ENCODE measurements at regions not wholly inside any gene's neighbourhood (a gene's known extent, or its start where the extent isn't known, plus 50 kb on each side); places are given as distances from the start of the nearest gene placed in this dataset.

DNA sequence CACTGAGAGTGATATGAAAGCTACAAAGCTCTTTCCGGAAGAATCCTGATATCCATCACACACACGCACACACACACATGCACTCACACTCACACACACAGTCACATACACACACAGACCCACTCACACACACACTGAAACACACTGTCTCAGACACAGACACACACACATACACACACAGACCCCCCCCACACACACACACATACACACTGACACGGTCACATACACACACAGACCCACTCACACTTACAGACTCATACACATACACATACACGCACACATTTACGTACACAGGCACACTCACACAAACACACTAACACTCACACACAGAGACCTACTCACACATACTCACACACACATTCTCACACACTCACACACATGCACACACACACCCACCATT lies 58.6 kb downstream of the LIG4 start:
- no peak for DNase-seq (ENCODE audit: low read depth)

DNA sequence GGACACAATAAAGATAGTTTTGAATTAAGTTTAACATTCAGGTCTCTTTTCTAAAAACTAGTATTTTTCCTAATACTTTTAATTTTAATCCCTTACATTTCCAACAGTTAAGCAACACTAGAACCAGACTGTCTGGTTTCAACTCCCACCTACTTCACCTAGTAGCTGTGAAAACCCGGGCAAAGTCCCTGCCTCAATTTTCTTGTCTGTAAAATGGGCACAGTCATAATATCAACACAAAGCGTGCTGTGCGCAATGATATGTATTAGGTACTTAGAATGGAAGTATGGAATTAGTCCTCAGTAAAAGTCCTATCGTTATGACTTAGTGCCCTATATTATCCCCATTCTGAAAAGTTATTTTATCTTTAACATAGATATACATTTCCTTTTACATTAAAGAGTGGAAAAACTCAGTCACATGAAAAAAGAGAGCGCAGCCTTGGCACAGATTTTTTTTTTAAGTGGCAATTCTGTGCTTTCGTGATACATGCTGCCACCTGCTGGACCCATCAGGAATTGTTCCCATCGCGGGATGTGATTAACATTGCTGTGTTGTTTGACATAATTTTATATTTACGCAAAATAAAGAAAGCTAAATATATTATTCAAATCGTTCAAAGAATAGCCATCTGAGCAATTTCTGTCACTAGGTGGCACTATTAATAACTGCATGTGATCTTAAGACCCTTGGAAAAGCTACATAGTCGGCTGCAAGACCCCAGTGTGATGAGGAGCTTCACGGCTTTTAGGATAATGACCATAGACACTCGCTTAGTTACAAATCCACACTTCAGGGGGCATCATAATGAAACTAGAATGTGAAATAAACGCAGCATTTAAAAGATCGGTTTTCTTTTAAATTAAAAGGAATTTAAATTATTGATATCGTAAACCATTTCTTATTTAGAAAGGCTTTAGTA lies 59.9 kb downstream of the LIG4 start:
- DNase-seq (ENCODE audit: low read depth) = peak; percentile 33

DNA sequence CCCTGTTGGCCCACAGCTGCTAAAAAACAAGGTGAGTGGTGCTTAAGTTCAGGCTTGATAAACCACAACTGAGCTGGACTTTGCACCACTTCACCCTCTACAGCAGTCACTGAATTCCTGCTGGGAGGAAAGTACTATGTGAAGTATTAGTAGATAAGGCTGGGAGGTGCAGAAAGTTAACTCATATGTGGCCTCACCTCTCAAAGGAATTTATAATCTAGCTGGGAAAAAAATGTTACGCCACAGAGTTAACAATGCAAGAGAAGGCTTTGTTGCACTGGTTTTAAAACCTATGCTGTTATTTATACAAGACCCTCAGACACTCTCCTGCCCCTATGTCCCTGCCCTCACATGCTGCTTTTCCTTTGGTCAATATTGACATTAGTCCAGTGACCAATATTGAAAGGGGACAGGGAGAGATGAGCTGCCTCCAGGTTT lies 60.9 kb downstream of the LIG4 start:
- DNase-seq (ENCODE audit: low read depth) = no peak

DNA sequence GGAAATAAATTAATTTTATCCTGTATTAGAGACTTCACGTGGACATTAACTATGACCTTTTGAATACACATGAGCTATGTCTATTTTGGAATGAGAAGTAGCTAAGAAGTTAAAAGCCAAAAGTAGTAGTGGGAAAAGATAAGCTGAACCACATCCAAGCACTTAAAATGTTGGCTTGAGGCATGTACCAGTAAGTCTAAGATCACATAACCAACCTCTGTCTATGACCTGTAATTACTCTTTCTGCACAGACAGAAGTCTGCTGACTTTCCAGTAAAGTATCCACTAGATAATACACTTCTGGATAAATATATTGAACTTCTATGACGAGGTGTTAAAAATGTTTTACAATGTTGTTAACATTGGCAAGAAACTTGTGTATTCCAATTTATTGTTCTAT lies 68.7 kb downstream of the LIG4 start:
- no peak for DNase-seq (ENCODE audit: low read depth)

DNA sequence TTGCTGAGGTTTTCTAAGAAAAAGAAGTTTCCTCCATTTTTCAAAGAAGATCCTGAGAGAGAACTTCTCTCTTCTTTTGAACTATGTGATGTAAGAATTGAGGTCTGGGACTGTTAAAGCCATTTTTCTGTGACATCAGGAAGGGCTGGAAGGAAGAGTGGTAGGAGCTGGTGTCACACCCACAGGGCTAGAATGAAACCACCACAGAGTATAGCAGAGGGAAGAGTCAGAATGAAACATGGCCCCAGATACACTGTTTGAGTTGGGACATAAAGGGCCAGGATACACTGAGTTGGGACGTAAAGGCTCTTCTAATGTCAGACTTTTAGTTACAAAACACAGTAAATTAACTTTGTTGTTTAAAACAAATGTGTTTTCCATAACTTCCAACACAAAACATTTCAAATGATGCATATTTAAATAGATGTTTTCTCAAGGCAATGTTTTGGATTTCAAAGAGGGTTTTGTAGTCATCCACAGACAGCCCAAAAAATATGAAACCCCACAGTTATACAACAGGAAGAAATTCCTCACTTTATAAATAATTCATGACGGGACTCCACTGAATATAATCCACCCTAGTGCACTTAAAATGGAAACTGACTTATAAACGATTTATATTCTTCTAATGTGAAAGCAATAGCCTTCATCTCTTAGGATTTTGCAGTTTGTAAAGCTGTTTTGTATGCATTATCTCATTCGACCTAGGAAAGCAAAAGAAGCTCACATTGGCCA lies 72.5 kb downstream of the LIG4 start:
- no peak for DNase-seq (ENCODE audit: low read depth)

DNA sequence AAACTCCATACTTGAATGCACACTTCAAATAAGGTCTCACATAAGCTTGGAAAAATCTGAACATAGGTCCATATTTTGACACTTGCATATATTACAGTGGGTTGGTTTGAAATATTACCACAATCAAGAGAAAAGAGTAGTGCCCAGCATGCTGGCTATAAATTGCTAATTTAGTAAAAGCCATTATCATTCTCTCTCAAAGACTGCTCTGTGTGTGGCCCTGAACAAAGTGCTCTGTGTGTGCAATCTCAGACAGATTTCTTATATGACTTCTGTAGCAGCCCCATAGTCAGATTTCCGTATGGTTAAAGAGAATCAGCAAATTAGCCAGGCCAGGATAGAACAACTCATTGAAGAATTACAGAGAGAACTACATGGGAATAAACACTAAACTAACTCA lies 78.2 kb downstream of the LIG4 start:
- DNase-seq (ENCODE audit: low read depth) = no peak

DNA sequence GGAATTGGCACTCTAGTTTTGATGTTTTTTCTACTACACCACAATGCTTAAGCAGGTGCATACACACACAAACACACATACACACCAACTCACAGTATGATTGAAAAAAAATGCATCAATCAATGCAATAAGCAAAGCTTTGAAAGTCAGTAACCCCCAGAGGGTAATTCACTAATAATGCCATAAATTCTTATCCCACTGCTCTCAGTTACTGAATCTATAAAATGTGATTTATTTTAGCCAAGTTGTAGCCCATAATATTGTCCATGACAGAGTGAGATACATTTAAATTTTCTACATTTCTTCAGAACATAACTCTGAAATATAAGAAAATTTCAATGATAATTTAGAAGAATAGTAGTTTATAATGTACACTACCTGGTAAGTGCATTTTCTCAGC lies 87.9 kb downstream of the LIG4 start:
- no peak for DNase-seq (ENCODE audit: low read depth)

DNA sequence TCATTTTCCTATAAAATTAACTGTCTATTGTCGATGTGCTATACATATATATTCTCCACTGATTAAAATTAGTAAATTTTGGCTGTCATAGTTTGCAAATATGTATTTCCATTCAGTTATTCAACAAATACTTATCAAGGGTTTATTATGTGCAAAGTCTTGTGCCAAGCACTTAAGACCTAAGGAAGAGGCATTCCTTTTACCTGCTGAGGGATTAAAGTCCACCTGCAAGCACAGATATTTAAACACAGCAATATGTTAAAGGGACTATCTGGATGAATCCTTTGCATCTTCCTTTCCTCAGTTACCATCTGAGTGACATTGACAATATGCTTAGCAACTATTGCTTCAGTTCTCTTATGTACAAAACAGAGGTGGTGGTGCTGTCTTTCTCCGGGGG lies 89.3 kb downstream of the LIG4 start:
- no peak for DNase-seq (ENCODE audit: low read depth)

DNA sequence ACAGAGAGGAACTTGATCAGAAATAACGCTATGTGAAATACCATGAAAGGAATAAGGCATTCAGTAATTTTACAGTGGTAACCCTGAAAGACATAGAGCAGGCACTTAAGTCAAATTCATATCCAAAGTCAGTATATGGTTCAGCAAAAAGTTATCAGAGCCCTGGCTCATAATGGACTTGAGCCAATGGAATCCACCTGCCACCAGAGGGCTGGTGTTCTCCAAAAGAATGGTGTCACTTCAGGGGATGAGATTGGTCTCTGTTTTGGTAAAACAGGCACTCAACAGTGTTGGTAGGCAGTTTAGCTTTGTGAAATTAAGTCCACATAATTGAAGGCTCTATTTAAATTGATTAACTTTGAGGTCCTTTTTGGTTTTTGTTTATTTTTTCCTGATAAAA lies 93.9 kb downstream of the LIG4 start:
- no peak for DNase-seq (ENCODE audit: low read depth)

DNA sequence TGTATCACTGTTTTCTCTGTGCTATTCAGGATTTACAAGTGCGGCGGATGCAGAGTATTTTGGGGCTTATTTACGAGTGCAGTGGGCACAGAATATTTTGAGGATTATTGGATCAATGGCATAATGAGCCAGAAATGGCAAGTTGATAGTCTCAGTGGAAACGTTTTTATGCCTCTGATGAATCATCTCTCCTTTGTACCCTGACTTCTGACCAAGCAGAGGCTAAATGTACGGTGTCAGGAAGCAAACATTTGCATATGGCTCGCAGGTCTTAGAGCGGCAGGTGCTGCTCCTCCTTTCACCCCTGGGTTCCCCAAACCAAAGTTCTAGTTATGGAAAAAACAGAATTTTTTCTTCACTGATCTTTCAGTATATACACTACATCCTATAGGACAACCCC lies 94.5 kb downstream of the LIG4 start:
- DNase-seq (ENCODE audit: low read depth) = no peak

DNA sequence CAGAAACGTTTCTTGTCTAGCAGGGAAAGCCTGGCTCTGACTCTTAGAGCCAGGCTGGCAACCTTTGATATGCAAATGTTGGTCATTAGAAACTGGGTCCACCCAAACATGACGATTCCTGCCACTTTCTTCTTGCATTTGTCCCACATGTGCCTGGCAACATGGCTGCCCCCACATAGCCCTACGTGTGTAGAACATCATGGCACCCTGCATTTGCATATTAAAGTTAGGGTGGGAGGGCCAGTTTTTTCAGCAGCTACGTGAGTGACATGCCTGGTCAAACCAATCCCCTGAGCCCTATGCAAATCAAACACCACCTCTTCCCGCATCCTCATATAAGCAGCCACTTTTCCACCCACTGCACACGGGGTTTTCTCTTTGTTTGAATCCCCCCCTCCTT lies 95.0 kb downstream of the LIG4 start:
- no peak for DNase-seq (ENCODE audit: low read depth)

DNA sequence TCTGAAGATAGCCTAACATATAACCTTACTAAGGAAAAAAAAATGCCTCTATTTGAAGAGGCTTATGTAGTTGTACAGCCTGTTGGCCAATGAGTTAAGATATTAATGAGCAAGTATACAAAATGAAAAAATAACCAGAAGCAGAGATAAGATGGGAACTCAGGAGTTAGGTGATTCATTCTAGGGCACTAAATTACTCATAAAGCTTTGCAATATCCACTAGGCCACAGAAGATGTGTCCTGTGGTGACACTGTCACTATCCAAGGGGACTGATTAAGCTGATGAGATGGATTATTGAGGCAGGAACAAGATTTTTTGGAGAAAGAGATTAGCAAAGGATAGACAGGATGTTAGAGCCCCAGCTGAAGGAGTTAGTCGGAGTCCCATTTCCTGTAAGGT lies 99.6 kb downstream of the LIG4 start:
- DNase-seq (ENCODE audit: low read depth) = no peak

DNA sequence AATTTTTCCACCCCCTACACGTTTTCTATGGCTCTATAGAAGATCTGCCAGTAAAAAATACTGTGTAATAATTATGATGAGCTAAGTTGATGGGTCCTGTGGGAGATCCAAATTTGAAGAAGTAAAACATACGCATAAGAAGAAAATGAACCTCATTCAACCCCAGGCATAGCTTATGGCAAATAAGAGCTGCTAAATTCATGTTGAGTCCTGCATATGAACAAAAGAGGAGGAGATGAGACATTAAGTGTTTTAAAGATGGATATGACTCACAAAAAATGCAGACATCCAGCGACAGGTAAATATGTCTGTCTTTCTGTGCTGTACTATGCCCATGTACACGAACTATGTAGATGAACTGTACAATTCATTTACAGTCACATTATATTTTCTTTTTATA lies 101.9 kb downstream of the LIG4 start:
- no peak for DNase-seq (ENCODE audit: low read depth)

DNA sequence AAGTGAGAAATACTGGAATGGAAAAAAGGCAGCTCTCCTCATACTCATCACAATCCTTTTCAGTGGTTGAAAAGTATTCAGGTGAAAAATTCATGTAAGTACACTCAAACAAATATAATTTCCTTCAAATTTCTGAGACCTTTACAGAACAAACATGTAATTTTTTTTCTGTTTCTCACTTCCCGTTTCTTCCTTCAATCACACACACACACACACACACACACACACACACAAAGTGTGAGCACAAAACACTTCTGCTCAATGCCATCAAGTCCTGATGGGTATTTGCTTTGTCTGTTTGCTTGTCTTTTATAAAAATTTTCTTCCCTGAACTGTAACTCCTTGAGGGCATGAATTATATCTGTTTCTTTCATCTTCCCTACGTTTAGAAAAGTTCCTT lies 110.6 kb downstream of the LIG4 start:
- DNase-seq (ENCODE audit: low read depth) = no peak

DNA sequence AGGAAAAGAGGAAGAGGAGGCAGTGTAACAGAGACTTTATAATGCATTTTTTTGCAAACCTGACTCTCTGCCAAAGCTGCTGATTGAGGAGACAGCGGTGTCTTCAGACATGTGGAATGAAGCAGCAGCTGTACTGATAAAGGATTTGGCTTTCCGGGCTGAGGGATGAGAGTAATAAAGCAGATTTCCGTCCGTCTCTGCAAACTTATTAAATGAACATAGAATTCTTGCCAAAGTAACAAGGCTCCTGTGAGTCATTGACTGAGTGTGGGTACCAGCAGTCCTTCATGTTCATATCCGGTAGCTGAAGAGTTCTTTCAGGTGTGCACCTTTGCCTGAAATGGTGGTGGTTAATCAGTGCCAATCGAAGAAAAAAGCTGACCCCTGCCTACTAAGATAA lies 112.6 kb downstream of the LIG4 start:
- no peak for DNase-seq (ENCODE audit: low read depth)

DNA sequence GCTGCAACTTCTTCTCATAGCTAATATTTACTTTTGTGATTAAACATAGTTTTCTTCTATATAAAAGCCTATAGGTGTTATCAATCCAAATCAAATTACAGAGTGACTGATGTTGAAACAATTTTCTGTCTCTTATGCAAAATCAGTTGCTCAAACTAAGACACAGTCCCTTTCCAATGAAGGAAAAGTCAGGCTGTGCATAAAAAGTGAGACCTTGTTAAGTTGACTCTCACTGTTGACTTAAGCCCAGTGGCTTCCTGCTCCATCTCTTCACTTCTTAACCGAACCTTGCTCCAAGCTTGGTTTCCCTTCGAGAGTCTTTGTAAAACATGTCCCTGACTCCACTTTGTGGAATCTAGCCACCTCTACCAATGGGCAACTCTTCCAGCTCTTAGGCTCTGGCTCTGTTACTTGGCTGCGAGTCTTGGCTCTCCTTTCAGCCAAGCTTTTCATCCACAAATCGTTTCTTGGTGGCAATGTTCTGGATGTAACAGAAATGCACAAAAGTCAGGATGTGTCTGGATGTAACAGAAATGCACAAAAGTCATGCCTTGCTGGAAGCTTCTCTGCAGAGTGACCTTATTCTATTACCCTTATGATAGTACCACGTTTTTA lies 118.9 kb downstream of the LIG4 start:
- DNase-seq (ENCODE audit: low read depth) = no peak

DNA sequence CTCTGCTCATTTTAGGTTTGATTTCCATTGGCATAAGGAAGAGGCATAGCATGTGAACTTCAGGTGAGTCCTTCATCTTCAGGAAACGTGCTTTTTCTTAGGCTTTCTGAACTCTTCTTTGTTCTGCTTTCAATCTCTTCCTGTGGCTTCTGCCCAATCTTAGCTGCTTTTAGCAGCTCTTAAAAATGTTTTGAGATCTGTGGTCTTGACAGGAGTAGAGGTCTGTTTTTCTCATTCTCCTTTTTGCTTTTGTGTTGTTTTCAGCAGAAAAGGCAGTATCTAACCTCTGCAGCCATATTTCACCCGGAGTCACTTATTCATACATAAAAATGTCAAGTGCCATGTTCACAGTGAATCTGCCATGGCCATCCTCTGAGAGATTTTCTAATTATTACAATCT lies 120.3 kb downstream of the LIG4 start:
- no peak for DNase-seq (ENCODE audit: low read depth)

DNA sequence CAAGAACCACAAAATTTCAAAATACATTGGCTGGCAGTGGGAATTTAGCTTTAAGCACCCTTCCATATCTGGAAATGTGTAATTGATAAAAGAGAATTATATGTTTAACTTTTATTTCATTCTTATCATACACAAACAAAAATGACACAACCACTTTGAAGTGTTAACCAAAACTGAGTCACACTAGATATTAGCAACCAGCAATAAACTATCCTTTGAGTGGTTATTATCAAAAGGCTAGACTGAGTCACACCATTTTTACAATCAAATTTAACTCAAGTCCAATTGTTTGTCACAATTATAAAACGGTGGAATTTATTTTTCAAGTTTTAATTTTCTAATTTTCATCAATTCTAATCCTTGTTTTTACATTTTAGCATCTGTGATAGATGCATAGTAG lies 121.7 kb downstream of the LIG4 start:
- DNase-seq (ENCODE audit: low read depth) = no peak

DNA sequence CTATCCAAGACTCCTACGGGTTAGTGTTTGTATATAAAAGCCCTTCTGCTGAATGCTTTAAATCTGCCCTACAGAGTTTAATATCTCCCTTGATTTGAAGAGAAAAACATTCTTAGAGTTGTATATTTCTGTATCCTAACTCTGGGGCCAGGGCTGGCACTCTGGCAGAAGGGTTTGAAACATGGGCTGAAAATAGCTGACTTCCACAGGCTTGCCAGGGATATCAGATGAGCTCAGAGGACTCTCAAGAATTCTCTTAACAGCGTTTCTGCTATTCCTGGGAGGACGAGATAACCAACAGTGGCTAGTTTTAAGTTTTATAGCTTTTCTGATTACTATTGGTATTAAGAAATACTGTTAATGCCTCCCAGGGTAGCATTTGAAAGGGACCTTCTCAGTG lies 127.5 kb downstream of the LIG4 start:
- DNase-seq (ENCODE audit: low read depth) = no peak

DNA sequence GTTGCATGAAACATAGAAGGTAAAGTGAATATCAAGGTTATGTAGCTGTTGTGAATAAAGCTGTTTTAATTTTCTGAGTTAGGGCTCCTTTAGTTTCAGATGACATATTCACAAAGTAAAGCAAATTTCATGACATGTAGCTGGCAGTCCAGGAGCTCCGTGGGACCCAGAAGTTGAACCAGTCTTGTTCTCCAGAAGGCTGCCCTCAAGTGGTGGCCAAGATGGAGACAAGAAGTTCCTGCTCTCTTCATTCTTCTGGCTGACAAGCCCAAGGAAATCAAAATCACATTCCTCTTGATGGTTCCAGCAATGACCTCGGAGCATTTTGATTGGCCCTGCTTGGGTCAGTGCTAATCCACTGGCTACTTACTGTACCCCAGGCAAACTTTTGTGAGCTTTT lies 128.7 kb downstream of the LIG4 start:
- no peak for DNase-seq (ENCODE audit: low read depth)

DNA sequence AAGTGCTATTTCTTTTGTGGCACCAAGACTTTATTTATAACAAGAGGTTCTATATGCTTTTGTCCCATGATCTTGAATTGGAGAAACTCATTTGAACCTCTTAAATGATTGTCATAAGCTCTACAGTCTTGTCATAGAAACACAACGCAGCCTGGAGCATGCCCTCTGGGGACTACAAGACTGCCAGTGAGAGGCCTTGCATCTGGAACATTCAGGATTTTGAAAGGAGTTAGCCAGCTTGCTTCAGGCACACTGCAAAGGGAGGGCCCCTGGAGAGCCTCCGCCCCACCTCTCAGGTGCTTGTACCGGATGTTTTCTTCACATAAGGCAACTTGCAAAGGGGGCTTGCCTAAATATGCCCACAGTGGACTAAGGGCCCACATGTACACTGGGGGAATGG lies 130.5 kb downstream of the LIG4 start:
- no peak for DNase-seq (ENCODE audit: low read depth)

DNA sequence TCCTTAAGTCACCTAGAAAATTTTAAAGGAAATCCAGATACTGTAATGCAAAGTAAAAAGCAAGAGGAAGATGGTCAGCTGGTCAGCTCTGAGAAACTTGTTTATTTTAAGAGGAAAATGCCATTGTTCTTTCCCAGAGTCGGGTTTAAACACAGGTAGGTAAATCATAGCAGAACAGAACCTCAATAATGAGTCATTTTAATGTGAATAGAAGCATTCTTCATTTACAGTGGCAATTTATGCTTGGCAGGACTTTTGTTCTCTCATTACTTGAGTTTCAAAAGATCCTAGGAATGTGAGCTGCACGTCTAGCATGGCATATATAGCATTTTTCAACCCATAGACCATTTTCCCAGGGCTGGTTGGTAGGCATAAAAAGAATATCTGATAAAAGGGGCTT lies 132.3 kb downstream of the LIG4 start:
- DNase-seq (ENCODE audit: low read depth) = no peak

DNA sequence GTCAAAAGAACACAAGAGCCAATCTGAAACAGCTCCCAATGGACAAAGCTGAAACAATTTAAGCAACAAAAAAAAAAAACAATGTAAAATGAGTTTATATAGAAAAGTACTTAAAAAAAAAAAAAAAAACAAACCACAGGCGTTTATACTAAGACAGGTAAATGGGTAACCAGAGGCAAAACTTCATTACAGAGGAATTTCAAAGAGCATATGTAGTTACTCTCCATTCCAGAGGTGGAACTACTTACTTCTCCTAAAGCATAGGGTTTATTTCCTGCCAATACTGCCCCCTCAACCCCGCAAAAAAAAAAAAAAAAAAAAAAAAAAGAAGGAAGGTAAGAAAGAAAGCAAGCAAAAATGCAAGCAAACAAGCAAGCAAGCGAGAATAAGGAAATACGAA lies 132.9 kb downstream of the LIG4 start:
- no peak for DNase-seq (ENCODE audit: low read depth)
